ENCODE measurements at regions not wholly inside any gene's neighbourhood (a gene's known extent, or its start where the extent isn't known, plus 50 kb on each side); places are given as distances from the start of the nearest gene placed in this dataset.

- intact Hi-C loops (cut with micrococcal nuclease) = no loop called here
These were observed 54.5 kb upstream of the HTR4 start for GRCh38 chr5:148708854-148709253.

GRCh38 chr5:148711961-148712360 is 57.6 kb upstream of the HTR4 start:
- intact Hi-C loops (cut with micrococcal nuclease) = no loop called here

GRCh38 chr5:148713735-148714508 is 59.6 kb upstream of the HTR4 start:
- intact Hi-C loops (cut with micrococcal nuclease) = no loop called here

GRCh38 chr5:148716716-148717115 is 62.4 kb upstream of the HTR4 start:
- intact Hi-C loops (cut with micrococcal nuclease) = no loop called here

- intact Hi-C loops (cut with micrococcal nuclease) = no loop called here
These were observed 63.3 kb upstream of the HTR4 start for GRCh38 chr5:148717668-148718067.

- intact Hi-C loops (cut with micrococcal nuclease) = no loop called here
These were observed 65.3 kb upstream of the HTR4 start for GRCh38 chr5:148719605-148720004.

GRCh38 chr5:148720257-148720656 is 65.9 kb upstream of the HTR4 start:
- intact Hi-C loops (cut with micrococcal nuclease) = no loop called here

- intact Hi-C loops (cut with micrococcal nuclease) = no loop called here
These were observed 68.8 kb upstream of the HTR4 start for GRCh38 chr5:148723143-148723542.

GRCh38 chr5:148725675-148726074 is 71.3 kb upstream of the HTR4 start:
- intact Hi-C loops (cut with micrococcal nuclease) = no loop called here

- intact Hi-C loops (cut with micrococcal nuclease) = no loop called here
These were observed 74.9 kb upstream of the HTR4 start for GRCh38 chr5:148729182-148729581.

GRCh38 chr5:148730270-148730669 is 75.9 kb upstream of the HTR4 start:
- intact Hi-C loops (cut with micrococcal nuclease) = loop anchor here (2.0 to 10.0 kb wide), 3 partner anchors 348 to 781 kb away; partner anchors contain the start of gene FBXO38

GRCh38 chr5:148730942-148731898 is 76.9 kb upstream of the HTR4 start:
- intact Hi-C loops (cut with micrococcal nuclease) = loop anchor here (1.0 to 10.0 kb wide), 5 partner anchors 287 to 782 kb away; partner anchors contain the start of gene FBXO38

- intact Hi-C loops (cut with micrococcal nuclease) = loop anchor here (1.0 to 10.0 kb wide), 6 partner anchors 266 to 537 kb away; partner anchors contain the start of gene FBXO38
These were observed 78.4 kb upstream of the HTR4 start for GRCh38 chr5:148732692-148733091.

- intact Hi-C loops (cut with micrococcal nuclease) = loop anchor here (1.0 to 10.0 kb wide), 6 partner anchors 264 to 535 kb away; partner anchors contain the start of gene FBXO38
These were observed 79.5 kb upstream of the HTR4 start for GRCh38 chr5:148733601-148734438.

- intact Hi-C loops (cut with micrococcal nuclease) = loop anchor here (5.0 to 10.0 kb wide), 2 partner anchors 352 to 440 kb away; partner anchors contain the start of gene FBXO38
These were observed 80.2 kb upstream of the HTR4 start for GRCh38 chr5:148734518-148734917.

- intact Hi-C loops (cut with micrococcal nuclease) = loop anchor here (10.0 kb wide), 1 partner anchor 441 kb away; no protein-coding TSS in a partner anchor
These were observed 81.0 kb upstream of the HTR4 start for GRCh38 chr5:148735301-148735835.

GRCh38 chr5:148739023-148739422 is 84.7 kb upstream of the HTR4 start:
- intact Hi-C loops (cut with micrococcal nuclease) = loop anchor here (10.0 kb wide), 1 partner anchor 444 kb away; no protein-coding TSS in a partner anchor

GRCh38 chr5:148739524-148739923 is 85.2 kb upstream of the HTR4 start:
- intact Hi-C loops (cut with micrococcal nuclease) = loop anchor here (10.0 kb wide), 1 partner anchor 445 kb away; no protein-coding TSS in a partner anchor

- intact Hi-C loops (cut with micrococcal nuclease) = loop anchor here (5.0 kb wide), 1 partner anchor 82 kb away; no protein-coding TSS in a partner anchor
These were observed 85.9 kb upstream of the HTR4 start for GRCh38 chr5:148740079-148740858.

Measured in T-helper 2 cell treated with Interferon-gamma antibody and Interleukin-4, amounts not matched to agents 100 ng/mL and 5 ng/mL, for 36 hours (primary cell).